ENCODE measurements at regions not wholly inside any gene's neighbourhood (a gene's known extent, or its start where the extent isn't known, plus 50 kb on each side); places are given as distances from the start of the nearest gene placed in this dataset.

- intact Hi-C loops (cut with micrococcal nuclease) = no loop called here
- no peak for DNase-seq
- H3K4me1 Mint-ChIP-seq = no peaks in the 10 kb centered on the region
- H3K9me3 Mint-ChIP-seq (ENCODE audit: insufficient read depth) = peaks cover 2% of the 10 kb centered on the region
- Histone ChIP-seq H3K4me3 (ENCODE audit: control extremely low read depth in 1 of 5, extremely low read depth in 1 of 5, insufficient read depth in 1 of 5, low read depth in 2 of 5, low read length in 4 of 5) (no peak overlapping the region), H3K27ac (ENCODE audit: low read length in 2 of 2) (no peak overlapping the region), H3K4me1 (ENCODE audit: control insufficient read depth in 2 of 2, insufficient read depth in 2 of 2, low read length in 2 of 2) (no peaks in the 10 kb centered on the region), H3K9ac (ENCODE audit: low read length) (no peak overlapping the region), H4K20me1 (ENCODE audit: control insufficient read depth, insufficient read depth, low read length, poor library complexity, severe bottlenecking) (no peaks in the 10 kb centered on the region), H3K36me3 (replicated peaks in 1 of 2; ENCODE audit: control extremely low read depth in 1 of 2, control insufficient read depth in 1 of 2, extremely low read depth in 1 of 2, insufficient read depth in 2 of 2, low read length in 1 of 2) (no peaks in the 10 kb centered on the region), H3K4me2 (replicated peaks; ENCODE audit: low read depth, low read length, poor library complexity, severe bottlenecking) (no peak overlapping the region), H3K79me2 (ENCODE audit: control insufficient read depth, insufficient read depth, low read length) (no peaks in the 10 kb centered on the region), H3K9me3 (ENCODE audit: control extremely low read depth in 1 of 3, control insufficient read depth in 2 of 3, insufficient read depth in 1 of 3, low read length in 2 of 3) (no peaks in the 10 kb centered on the region), H2AFZ (ENCODE audit: insufficient read depth, low read depth, low read length, poor library complexity, severe bottlenecking) (no peak overlapping the region), H3K27me3 (replicated peaks in 1 of 4; ENCODE audit: control extremely low read depth in 1 of 4, control insufficient read depth in 3 of 4, insufficient read depth in 4 of 4, low read length in 3 of 4) (no peaks in the 10 kb centered on the region)
- TF ChIP-seq EZH2 (IDR thresholded peaks at IDR 0.05; ENCODE audit: borderline replicate concordance, insufficient read depth, low read depth, low read length, poor library complexity, severe bottlenecking) = no peak
- TF ChIP-seq, protein P1, sequence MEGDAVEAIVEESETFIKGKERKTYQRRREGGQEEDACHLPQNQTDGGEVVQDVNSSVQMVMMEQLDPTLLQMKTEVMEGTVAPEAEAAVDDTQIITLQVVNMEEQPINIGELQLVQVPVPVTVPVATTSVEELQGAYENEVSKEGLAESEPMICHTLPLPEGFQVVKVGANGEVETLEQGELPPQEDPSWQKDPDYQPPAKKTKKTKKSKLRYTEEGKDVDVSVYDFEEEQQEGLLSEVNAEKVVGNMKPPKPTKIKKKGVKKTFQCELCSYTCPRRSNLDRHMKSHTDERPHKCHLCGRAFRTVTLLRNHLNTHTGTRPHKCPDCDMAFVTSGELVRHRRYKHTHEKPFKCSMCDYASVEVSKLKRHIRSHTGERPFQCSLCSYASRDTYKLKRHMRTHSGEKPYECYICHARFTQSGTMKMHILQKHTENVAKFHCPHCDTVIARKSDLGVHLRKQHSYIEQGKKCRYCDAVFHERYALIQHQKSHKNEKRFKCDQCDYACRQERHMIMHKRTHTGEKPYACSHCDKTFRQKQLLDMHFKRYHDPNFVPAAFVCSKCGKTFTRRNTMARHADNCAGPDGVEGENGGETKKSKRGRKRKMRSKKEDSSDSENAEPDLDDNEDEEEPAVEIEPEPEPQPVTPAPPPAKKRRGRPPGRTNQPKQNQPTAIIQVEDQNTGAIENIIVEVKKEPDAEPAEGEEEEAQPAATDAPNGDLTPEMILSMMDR (IDR thresholded peaks at IDR 0.05) = no peak
- 80% methylated on average over 3 of the region's 5 CpGs for WGBS (ENCODE audit: insufficient coverage)
- ATAC-seq (ENCODE audit: low read depth) = no peak
- ChIA-PET POLR2A (no interaction called here), CTCF (no interaction called here)
- no peaks in the 10 kb centered on the region for H3K27me3 Mint-ChIP-seq
- no peak overlapping the region for H3K27ac Mint-ChIP-seq
- H3K4me3 Mint-ChIP-seq = no peak overlapping the region
Observed at GRCh38 chr2:122101319-122101718, 345.9 kb downstream of the TSN start.

- no peaks in the 10 kb centered on the region for H3K27me3 Mint-ChIP-seq
- H3K4me1 Mint-ChIP-seq = no peaks in the 10 kb centered on the region
- Histone ChIP-seq H4K20me1 (ENCODE audit: control insufficient read depth, insufficient read depth, low read length, poor library complexity, severe bottlenecking) (no peaks in the 10 kb centered on the region), H3K27me3 (replicated peaks in 1 of 4; ENCODE audit: control extremely low read depth in 1 of 4, control insufficient read depth in 3 of 4, insufficient read depth in 4 of 4, low read length in 3 of 4) (no peaks in the 10 kb centered on the region), H3K4me2 (replicated peaks; ENCODE audit: low read depth, low read length, poor library complexity, severe bottlenecking) (no peak overlapping the region), H2AFZ (ENCODE audit: insufficient read depth, low read depth, low read length, poor library complexity, severe bottlenecking) (no peak overlapping the region), H3K9ac (ENCODE audit: low read length) (no peak overlapping the region), H3K9me3 (ENCODE audit: control extremely low read depth in 1 of 3, control insufficient read depth in 2 of 3, insufficient read depth in 1 of 3, low read length in 2 of 3) (no peaks in the 10 kb centered on the region), H3K36me3 (replicated peaks in 1 of 2; ENCODE audit: control extremely low read depth in 1 of 2, control insufficient read depth in 1 of 2, extremely low read depth in 1 of 2, insufficient read depth in 2 of 2, low read length in 1 of 2) (no peaks in the 10 kb centered on the region), H3K4me3 (ENCODE audit: control extremely low read depth in 1 of 5, extremely low read depth in 1 of 5, insufficient read depth in 1 of 5, low read depth in 2 of 5, low read length in 4 of 5) (no peak overlapping the region), H3K27ac (ENCODE audit: low read length in 2 of 2) (no peak overlapping the region), H3K4me1 (ENCODE audit: control insufficient read depth in 2 of 2, insufficient read depth in 2 of 2, low read length in 2 of 2) (no peaks in the 10 kb centered on the region), H3K79me2 (ENCODE audit: control insufficient read depth, insufficient read depth, low read length) (no peaks in the 10 kb centered on the region)
- ATAC-seq (ENCODE audit: low read depth) = no peak
- no peak for DNase-seq
- peaks cover 2% of the 10 kb centered on the region for H3K9me3 Mint-ChIP-seq (ENCODE audit: insufficient read depth)
- CTCF ChIA-PET = no interaction called here
- no peak for TF ChIP-seq EZH2 (IDR thresholded peaks at IDR 0.05; ENCODE audit: borderline replicate concordance, insufficient read depth, low read depth, low read length, poor library complexity, severe bottlenecking)
- TF ChIP-seq, protein P1 (IDR thresholded peaks at IDR 0.05) = no peak
- intact Hi-C loops (cut with micrococcal nuclease) = no loop called here
- POLR2A ChIA-PET = no interaction called here
- no peak overlapping the region for H3K27ac Mint-ChIP-seq
- WGBS (ENCODE audit: insufficient coverage) = no CpG with 5 or more reads among the region's 2 CpGs
- no peak overlapping the region for H3K4me3 Mint-ChIP-seq
Observed at GRCh38 chr2:122105171-122105876, 349.9 kb downstream of the TSN start.
